Astrocyte (in vitro differentiated cells and primary cell): ENCODE measurements at regions not wholly inside any gene's neighbourhood (a gene's known extent, or its start where the extent isn't known, plus 50 kb on each side); places are given as distances from the start of the nearest gene placed in this dataset.

ENCODE experiments used
- EZH2 ChIP-seq: IDR thresholded peaks from 2 replicates; pipeline ENCODE4 v1.6.1; 2012; ENCODE audit warnings: mild to moderate bottlenecking, low read length, inconsistent platforms; ENCODE audit not compliant: insufficient read depth
- TF ChIP-seq, protein P1 (sequence below): IDR thresholded peaks from 2 replicates; pipeline ENCODE4 v1.5.1; 2011; ENCODE audit warnings: low read depth, mild to moderate bottlenecking, inconsistent platforms, low read length, moderate library complexity; ENCODE audit not compliant: insufficient read depth

DNA sequence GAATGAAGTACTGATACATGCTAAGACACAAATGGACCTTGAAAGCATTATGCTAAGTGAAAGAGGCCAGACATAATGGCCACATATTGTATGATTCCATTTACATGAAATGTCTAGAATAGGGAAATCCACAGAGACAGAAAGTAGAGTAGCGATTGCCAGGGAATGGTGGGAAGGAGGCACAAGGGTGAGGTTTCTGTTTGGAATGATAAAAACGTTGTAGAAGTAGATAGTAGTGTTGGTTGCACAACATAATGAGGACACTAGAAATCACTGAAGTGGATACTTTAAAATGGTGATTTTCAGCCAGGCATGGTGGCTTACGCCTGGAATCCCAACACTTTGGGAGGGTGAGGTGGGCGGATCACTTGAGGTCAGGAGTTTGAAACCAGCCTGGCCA, 97.6 kb upstream of the VANGL1 start:
- no peak for TF ChIP-seq EZH2
- TF ChIP-seq, protein P1, sequence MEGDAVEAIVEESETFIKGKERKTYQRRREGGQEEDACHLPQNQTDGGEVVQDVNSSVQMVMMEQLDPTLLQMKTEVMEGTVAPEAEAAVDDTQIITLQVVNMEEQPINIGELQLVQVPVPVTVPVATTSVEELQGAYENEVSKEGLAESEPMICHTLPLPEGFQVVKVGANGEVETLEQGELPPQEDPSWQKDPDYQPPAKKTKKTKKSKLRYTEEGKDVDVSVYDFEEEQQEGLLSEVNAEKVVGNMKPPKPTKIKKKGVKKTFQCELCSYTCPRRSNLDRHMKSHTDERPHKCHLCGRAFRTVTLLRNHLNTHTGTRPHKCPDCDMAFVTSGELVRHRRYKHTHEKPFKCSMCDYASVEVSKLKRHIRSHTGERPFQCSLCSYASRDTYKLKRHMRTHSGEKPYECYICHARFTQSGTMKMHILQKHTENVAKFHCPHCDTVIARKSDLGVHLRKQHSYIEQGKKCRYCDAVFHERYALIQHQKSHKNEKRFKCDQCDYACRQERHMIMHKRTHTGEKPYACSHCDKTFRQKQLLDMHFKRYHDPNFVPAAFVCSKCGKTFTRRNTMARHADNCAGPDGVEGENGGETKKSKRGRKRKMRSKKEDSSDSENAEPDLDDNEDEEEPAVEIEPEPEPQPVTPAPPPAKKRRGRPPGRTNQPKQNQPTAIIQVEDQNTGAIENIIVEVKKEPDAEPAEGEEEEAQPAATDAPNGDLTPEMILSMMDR = no peak
